ENCODE measurements at regions not wholly inside any gene's neighbourhood (a gene's known extent, or its start where the extent isn't known, plus 50 kb on each side); places are given as distances from the start of the nearest gene placed in this dataset.

DNA sequence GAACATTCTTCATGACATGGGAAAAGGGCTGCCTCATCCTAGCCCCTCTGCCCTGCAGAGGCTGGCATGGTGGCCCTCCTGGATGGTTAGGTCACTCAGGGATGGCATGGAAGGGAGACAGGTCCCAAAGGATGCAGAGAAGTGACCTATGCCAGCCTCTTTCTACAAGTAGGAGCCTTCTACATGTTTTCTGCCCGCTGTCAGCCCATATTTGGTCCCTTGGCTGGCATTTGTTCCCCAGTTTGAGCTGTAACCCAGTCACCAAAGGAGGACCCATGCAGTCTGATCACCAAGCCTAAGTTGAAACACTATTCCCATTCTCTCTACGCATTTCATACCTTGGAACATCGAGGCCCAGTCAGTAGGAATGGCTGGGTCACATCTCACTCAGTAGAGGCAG lies 95.4 kb downstream of the PJA1 start:
- BruUV-seq (replicated peaks) = no TSS peak
- Mint-ChIP-seq H3K9me3 (ENCODE audit: low read depth, unreplicated experiment) (no peaks in the 10 kb centered on the region), H3K27me3 (ENCODE audit: unreplicated experiment) (no peaks in the 10 kb centered on the region), H3K4me3 (ENCODE audit: low read depth, unreplicated experiment) (no peak overlapping the region), H3K27ac (ENCODE audit: unreplicated experiment) (no peak overlapping the region), H3K4me1 (ENCODE audit: low read depth, unreplicated experiment) (no peaks in the 10 kb centered on the region), H3K36me3 (ENCODE audit: insufficient read depth, unreplicated experiment) (no peaks in the 10 kb centered on the region)
- intact Hi-C loops (cut with micrococcal nuclease; ENCODE audit: unreplicated experiment) = no loop called here
- TF ChIP-seq, protein P1, sequence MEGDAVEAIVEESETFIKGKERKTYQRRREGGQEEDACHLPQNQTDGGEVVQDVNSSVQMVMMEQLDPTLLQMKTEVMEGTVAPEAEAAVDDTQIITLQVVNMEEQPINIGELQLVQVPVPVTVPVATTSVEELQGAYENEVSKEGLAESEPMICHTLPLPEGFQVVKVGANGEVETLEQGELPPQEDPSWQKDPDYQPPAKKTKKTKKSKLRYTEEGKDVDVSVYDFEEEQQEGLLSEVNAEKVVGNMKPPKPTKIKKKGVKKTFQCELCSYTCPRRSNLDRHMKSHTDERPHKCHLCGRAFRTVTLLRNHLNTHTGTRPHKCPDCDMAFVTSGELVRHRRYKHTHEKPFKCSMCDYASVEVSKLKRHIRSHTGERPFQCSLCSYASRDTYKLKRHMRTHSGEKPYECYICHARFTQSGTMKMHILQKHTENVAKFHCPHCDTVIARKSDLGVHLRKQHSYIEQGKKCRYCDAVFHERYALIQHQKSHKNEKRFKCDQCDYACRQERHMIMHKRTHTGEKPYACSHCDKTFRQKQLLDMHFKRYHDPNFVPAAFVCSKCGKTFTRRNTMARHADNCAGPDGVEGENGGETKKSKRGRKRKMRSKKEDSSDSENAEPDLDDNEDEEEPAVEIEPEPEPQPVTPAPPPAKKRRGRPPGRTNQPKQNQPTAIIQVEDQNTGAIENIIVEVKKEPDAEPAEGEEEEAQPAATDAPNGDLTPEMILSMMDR (IDR thresholded peaks at IDR 0.05; ENCODE audit: unreplicated experiment) = no peak
- CTCF ChIA-PET = no interaction called here
- no peak for DNase-seq

DNA sequence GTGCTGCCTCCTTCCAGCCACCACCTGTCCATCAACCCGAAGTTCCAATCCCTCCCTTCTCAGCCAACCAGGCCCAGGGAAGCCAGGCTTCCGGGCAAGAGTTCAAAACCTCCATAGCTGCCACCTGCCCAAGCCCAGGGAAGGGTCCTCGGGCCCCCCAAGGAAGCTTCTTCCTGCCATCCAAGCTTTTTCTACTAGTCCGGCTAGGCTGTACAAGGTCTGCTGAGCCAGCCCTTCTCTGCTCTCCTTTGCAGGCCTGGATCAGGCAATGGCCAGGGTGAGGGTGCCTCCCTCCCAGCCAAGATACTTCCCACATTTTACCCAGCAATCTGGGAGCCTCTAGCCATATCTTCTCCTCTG lies 96.2 kb downstream of the PJA1 start:
- Mint-ChIP-seq H3K4me1 (ENCODE audit: low read depth, unreplicated experiment) (no peaks in the 10 kb centered on the region), H3K27ac (ENCODE audit: unreplicated experiment) (no peak overlapping the region), H3K4me3 (ENCODE audit: low read depth, unreplicated experiment) (no peak overlapping the region), H3K9me3 (ENCODE audit: low read depth, unreplicated experiment) (no peaks in the 10 kb centered on the region), H3K36me3 (ENCODE audit: insufficient read depth, unreplicated experiment) (no peaks in the 10 kb centered on the region), H3K27me3 (ENCODE audit: unreplicated experiment) (peaks cover 2% of the 10 kb centered on the region)
- DNase-seq = no peak
- intact Hi-C loops (cut with micrococcal nuclease; ENCODE audit: unreplicated experiment) = no loop called here
- CTCF ChIA-PET = interaction anchor here (0.6 kb wide), 1 partner anchor 163 kb away, joined by 3 read pairs; no protein-coding TSS in a partner anchor
- TF ChIP-seq, protein P1 (IDR thresholded peaks at IDR 0.05; ENCODE audit: unreplicated experiment) = no peak
- BruUV-seq (replicated peaks) = no TSS peak

DNA sequence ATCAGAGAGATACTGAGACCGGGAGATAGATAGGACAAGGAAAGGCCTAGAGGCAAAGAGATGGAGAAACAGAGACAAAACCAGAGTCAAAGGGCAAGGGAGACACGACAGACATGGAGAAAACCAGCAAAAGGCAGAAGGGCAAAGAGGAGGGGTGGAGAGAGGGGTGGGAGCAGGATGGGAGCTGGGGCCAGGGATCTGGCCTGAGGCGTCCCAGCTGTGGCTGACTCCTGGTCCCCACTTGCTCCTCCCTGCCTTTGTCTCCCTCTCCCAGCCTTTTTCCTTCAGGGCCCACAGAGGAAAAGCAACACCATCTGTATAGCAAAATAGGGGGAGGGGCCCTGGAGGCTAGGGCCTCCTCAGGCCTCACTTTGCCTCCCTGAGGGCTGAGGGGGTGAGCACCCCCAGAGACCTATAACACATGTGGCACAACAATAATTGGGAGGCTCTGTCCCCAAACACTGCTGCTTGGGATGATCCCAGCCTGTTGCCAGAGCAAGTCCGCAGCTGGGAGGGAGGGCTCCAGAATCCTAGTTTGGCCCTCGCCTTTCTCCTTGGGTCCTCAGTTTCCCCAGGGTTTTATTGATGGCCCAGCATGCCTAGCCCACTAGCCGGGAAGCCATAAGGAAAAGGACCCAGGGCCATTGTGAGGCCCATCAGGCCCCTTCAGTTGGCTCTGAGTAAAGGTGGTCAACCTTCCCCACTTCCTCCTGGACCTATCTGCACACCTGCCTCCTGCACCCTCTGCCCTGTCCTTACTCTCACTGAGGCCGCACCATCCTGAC lies 96.8 kb downstream of the PJA1 start:
- Mint-ChIP-seq H3K27me3 (ENCODE audit: unreplicated experiment) (peaks cover 7% of the 10 kb centered on the region), H3K36me3 (ENCODE audit: insufficient read depth, unreplicated experiment) (no peaks in the 10 kb centered on the region), H3K4me3 (ENCODE audit: low read depth, unreplicated experiment) (no peak overlapping the region), H3K9me3 (ENCODE audit: low read depth, unreplicated experiment) (no peaks in the 10 kb centered on the region), H3K4me1 (ENCODE audit: low read depth, unreplicated experiment) (no peaks in the 10 kb centered on the region), H3K27ac (ENCODE audit: unreplicated experiment) (no peak overlapping the region)
- TF ChIP-seq, protein P1 (IDR thresholded peaks at IDR 0.05; ENCODE audit: unreplicated experiment) = no peak
- BruUV-seq (replicated peaks) = no TSS peak
- DNase-seq = no peak
- intact Hi-C loops (cut with micrococcal nuclease; ENCODE audit: unreplicated experiment) = no loop called here
- CTCF ChIA-PET = interaction anchor here (0.6 kb wide), 1 partner anchor 163 kb away, joined by 3 read pairs; no protein-coding TSS in a partner anchor

DNA sequence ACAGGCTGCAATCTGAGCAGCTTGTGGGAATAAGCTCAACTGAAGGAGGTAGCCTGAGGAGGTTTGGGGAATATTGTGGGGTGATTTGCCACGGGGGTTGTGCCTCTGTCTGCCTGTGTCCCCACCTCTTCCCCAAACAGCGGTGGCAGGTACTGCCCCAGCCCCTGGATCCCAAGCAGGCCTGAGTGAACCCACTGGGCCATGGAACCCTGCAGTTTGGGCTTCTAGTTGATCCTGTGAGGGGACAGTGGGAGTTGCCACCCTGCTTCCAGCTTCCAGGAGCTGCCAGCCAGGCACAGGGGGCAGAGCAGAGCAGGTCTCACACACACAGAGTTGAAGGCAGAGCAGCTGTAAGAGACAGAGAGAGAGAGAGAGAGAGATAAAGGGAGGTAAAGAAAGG lies 97.4 kb downstream of the PJA1 start:
- peaks cover 13% of the 10 kb centered on the region for H3K27me3 Mint-ChIP-seq (ENCODE audit: unreplicated experiment)
- no peak overlapping the region for H3K4me3 Mint-ChIP-seq (ENCODE audit: low read depth, unreplicated experiment)
- CTCF ChIA-PET = no interaction called here
- intact Hi-C loops (cut with micrococcal nuclease; ENCODE audit: unreplicated experiment) = no loop called here
- no peaks in the 10 kb centered on the region for H3K9me3 Mint-ChIP-seq (ENCODE audit: low read depth, unreplicated experiment)
- H3K36me3 Mint-ChIP-seq (ENCODE audit: insufficient read depth, unreplicated experiment) = no peaks in the 10 kb centered on the region
- no peak overlapping the region for H3K27ac Mint-ChIP-seq (ENCODE audit: unreplicated experiment)
- no peak for DNase-seq
- no TSS peak for BruUV-seq (replicated peaks)
- no peaks in the 10 kb centered on the region for H3K4me1 Mint-ChIP-seq (ENCODE audit: low read depth, unreplicated experiment)
- TF ChIP-seq, protein P1 (IDR thresholded peaks at IDR 0.05; ENCODE audit: unreplicated experiment) = no peak
